ENCODE measurements at regions not wholly inside any gene's neighbourhood (a gene's known extent, or its start where the extent isn't known, plus 50 kb on each side); places are given as distances from the start of the nearest gene placed in this dataset.

- TF ChIP-seq CTCF (conservative IDR thresholded peaks at IDR 0.05), result no peak
- no peak for TF ChIP-seq EZH2 (IDR thresholded peaks at IDR 0.05; ENCODE audit: low read depth)
Observed at GRCh38 chr2:42965196-42965595, 172.8 kb upstream of the HAAO start.

All from PC-9 (cell line).